ENCODE measurements at regions not wholly inside any gene's neighbourhood (a gene's known extent, or its start where the extent isn't known, plus 50 kb on each side); places are given as distances from the start of the nearest gene placed in this dataset.
"Not testable (repeated sequence)": the region's sequence is repeated elsewhere in the genome, so short reads cannot be mapped to it uniquely, and the experiment has no call there.

DNA sequence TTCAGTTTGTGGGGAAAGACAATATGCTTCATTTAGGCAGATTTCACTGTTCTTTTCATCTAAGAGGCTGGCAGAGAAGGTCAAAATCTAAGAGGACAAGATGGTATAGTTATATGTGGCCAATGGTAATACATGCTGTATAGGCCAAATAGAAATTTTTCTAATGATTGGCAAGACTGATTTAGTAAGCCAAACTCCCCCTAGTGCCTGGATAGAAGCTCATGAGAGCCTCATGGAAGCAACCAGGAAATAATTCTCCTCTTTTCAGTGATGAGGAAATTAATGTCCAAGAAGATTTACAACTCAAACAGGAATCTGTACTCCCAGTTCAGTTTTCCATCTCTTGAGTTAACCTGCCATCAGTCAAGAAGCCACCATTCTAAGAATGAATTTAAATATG, 253.6 kb upstream of the PHF14 start:
- no peak for DNase-seq

DNA sequence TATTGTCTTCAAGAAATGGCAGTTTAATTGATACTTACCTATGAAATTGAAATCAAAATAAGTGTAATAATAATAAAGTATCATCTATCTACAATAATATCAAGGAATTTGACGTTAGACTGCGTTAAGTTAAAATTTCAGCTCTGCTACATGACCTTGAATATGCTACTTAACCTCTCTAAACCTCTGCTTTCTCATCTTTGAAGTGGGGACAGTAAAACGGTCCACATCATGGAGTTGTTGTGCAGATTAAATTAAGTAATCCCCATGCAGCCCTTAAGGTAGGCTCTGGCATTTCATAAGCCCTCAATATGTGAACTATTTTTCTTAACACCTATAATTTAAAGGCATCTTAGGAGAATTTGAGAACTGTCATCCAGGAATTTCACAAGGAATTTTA, 252.4 kb upstream of the PHF14 start:
- DNase-seq, result no peak

DNA sequence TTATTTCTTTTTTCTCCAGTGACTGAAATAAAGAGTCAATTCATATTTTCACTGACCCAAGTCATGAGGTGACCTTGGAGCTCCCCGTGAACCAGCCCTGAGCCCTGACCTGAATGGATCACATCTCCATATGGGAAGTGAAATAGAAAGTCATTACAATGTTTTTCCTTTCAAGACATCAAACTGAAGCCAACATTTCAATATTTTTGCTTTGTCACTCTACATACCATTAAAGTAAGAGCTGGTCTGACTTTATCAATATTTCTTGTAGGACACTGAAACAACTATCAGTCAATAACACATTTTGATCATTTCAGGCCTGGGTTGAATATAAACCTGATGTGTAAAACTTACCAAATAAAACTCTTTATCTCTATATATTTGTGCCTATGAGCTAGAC, 249.8 kb upstream of the PHF14 start:
- DNase-seq, result no peak

DNA sequence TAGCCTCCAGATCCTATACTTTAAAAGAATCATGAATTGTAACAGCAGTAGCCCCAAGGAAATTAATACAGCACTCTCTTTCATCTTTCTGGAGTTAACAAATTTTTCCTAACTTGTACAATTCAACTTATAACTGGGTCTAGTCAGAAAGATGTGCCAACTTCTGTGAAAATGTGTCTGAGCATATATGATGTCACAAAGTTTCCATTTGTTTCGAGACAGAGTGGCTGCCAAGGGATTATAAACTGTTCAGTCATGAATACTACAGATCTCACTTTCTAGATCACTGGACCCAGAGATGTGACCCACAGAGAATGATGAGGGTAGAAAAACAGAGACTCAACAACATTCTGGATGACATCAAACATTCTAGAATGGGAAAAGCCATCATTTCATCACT, 249.2 kb upstream of the PHF14 start:
- no peak for DNase-seq

DNA sequence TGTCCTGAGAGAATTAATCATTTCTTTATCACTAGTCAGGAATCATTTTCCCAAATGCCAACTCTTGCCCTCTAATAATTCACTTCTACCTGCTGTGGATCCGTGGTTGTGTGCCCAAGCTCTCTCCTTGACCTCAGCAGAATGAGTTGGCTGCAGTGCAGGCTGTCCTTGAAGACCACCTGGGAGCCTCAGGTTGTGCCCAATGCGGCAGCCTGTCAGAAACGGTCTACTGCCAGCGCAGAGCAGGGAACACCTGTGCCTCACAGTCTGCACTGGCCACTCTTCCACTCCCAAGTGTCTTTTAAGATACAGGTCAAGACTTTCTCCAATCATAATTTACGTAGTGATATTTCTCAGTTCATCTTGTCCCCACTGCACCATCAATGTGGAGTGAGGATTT, 246.0 kb upstream of the PHF14 start:
- DNase-seq, result no peak

DNA sequence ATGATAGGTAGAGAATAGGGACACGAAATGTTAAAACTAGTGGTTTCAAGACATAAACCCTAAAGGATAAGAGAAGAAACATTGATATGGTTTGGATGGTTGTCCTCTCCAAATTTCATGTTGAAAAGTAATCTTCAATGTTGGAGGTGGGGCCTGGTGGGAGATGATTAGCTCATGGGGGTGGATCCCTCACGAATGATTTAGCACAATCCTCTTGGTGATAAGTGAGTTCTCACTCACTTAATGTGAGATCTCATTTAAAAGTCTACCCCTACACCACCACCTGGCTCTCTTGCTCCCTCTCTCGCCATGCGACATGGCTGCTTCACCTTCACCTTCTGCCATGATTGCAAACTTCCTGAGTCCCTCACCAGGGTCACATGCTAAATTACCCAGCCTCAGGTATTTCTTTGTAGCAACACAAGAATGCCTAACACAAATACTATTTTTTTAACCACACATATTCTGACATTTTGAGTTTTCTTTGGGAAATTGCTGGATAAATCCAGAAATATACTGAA, 242.4 kb upstream of the PHF14 start:
- no peak for DNase-seq

DNA sequence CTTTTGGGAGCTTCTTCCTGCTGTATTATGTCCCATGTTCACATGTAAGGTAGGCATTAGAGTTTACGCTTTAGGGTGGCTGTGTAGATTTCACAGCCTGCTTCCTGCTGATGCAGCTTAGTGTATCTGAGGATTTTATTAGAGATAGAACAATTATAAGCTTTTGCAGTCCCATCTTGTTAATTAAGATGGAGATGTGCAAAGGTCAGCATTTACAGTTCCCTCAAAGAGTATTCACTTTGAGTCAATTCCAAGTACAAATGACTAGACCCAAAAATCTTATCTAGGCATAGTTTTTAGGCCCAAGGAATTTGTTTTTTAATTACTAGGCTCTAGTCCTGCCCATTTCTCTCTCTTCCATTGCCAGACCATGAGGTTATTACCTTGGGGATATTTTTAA, 239.9 kb upstream of the PHF14 start:
- no peak for DNase-seq

DNA sequence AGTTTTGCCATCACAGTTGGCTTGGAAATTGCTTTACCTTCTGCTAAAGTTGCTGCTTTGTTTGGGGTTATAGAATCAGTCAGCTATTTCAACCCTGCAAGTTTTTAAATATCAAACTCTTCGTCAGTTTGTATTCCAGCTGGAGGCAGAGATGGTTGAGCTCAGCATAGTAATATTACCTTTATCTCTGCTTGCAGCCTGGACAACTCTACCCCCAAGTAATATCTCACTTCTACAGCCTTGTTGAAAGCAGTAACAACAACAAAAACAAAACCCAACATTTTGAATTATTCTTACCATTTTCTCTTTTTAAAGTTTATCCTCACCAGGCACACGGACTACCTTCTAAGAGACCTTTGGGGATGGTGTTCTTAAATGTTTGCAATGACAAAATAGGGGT, 239.1 kb upstream of the PHF14 start:
- DNase-seq, result no peak

DNA sequence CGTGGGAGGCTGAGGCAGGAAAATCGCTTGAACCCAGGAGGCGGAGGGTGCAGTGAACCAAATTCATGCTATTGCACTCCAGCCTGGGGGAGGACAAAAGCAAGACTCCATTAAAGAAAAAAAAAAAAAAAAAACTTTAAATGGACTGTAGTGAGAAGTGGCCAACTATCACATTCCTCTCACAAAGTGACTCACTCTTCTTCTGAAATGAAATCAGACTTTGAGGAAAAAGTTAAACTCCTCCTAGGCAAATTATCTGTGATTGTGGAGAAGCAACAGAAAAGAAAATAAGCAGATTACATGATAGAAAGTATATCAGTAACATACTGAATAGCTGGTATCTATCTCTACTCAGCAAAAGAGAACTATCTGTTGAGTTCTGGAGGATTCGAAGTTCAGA, 234.3 kb upstream of the PHF14 start:
- no peak for DNase-seq

DNA sequence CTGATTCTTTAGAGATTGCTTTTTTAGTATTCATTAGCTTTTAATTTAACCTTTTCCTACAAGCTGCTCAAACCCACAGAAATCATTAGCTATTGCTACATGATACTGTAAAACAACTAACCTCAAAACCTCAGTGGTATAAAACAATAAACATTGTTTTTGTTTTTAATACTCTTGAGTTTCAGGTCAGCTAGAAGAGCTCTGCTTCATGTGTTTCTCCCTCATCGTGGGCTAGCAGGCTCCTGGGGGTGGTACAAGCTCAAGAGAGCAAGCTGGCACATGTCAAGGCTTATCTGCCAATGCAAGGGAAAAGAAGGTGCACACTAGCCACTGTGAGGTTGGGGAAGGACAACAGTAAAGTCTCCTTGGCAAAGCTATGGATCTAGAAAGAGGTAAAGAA, 232.9 kb upstream of the PHF14 start:
- no peak for DNase-seq

DNA sequence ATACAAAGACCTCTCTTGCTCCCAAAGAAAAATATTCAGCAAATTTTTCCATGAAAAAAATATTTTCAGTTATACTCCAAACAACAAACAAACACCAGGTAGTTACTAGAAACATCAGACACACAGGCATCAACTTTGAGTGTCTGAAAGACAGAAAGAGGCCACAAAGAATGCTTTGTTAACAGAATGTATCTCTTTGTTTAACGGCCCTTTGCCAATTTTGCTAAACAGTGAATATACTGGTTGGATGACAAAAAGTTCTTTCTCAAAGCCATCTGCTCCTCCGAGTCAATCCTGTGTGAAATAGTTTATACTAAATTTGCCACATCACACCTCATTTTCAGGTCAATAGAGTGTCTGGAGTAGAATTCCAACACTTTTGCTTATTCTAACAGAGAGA, 216.7 kb upstream of the PHF14 start:
- DNase-seq, result no peak

DNA sequence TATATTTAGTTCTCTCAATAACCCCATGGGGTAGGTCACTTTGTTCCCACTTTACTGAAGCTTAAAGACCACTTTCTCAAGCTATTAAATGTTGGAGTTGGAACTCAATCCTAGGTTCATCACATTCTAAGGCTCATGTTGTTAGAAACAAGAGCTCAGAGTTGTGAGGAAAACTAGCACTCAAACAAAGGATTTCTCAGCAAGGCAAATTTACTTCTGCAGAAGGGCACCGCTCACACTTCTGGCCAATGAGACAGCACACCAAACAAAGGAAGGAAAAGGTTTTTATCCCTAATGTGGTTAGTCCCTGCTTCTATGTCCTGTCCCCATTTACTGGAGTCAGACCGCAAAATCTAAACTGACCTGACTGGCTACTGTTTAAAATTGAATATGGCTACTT, 214.6 kb upstream of the PHF14 start:
- DNase-seq, result no peak

DNA sequence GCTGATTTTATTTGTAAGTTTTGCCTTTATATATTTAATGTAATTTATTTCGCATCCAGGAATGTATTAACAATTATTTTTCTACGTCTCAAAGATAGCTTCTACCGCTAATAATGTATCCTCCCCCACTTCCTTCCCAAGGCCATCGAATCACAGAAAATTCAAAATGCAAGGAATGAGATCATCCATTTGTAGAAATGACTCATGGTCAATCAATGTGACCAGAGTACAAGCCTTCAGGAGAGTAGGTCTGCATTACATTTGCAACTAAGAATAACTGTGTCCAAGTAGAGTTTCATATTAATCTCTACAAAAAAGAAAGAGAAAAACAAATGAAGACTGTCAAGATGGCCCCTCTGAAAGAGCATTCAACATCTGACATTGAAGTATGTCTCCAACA, 205.9 kb upstream of the PHF14 start:
- no peak for DNase-seq

DNA sequence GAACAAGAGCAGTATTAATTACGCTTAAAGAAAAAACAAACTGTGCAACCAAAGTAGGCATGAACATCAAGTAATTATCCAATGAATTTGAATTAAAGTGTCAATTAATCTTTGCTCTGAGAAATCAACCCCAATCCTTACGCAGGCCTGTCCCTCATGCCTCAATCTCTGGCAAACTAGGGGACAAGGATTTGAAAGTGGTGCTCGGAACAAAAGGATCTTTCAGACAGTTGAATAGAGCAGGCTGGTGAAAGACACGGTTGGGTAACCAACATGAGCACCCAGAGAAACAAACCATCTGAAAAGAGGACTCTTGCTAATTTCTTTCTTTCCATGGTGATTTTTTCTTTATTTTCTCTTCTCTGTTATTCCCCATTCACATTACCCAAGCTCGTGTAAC, 203.5 kb upstream of the PHF14 start:
- no peak for DNase-seq

DNA sequence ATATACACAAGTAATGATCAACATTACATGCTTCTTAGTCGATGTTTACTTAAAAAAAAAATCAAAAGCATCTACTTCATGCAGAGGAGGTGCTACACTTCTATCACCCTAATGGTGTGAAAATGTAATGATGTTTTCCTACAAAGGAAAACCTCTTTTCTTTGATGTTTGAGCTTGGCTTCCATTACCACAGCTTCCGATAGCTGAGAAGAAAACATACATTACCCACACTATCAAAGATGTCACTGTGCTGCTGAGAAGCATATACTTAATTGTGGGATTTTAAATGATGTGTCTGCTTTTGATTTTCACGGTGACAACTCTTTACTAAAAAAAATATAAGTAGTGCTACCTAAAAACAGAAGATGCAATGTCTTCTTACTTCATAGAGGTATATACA, 200.2 kb upstream of the PHF14 start:
- no peak for DNase-seq

DNA sequence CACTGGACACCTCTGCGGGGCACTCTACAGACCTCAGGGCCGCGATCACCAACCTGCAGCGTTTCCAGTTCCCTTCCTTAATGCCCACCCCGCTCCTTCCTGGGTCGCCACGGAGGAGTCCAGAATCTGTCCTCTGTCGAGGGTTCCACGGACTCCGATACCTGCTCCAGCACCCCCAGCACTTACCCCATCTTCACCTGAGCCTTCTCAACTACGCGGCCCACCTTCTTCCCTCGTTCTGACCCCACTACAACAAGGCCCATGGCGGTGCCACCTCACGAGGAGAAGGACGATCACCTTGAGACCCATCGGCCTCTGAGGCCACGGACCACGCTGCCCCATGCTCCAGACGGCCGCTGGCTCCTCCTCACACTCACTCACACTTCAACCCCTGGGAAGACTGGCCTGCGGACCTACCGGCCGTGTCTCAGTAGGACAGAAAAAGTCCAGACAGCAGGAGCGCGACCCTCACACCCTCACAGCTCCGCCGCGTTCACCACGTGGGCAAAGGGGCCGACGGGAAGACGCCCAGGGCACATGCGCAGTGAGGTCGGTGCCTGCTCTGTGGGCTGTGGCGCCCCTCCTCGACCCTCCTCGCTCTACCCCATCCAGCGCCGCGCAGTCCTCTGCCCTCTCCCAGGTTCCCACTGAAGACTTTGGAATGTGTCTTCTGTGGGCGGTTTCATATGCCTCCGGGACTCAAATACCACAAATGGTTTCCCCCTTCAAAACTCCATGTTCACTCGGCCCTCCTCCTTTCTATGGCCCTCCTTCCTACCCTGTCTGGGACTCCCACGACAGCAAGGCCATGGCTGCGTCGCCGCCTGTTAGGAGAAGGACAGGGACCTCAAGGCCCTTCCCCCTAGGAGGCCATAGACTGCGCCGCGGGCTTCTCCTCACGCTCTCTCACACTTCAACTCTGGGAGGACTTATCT, 193.9 kb upstream of the PHF14 start:
- no peak for DNase-seq

DNA sequence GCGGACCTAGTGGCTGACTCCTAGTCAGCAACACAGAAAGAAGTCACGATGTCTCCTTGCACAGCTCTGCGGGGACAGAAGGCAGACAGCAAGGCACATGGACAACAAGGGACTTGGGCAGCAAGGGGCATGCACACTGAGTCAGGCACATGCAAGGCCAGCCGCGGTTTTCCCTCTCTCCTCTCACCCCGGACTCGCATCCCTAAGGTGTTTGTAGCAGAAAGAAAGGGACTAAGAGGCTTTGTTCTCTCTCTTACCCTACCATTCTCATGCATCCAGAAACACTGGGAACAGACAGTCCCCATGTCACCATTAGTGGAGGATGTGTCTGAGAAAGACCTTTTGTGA, 193.3 kb upstream of the PHF14 start:
- no peak for DNase-seq

DNA sequence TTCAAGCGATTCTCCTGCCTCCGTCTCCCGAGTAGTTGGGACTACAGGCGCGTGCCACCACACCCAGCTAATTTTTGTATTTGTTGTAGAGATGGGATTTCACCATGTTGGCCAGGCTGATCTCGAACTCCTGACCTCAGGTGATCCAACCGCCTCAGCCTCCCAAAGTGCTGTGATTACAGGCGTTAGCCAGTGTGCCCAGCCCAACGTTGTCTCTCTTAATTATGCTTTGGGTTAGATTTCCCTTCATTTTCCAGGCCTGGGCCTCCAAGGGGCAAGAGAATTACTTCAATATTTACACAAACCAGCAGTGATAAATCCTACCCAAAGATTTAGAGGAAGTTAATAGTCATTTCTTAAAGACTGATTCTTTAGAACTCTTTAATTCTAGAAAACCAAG, 186.7 kb upstream of the PHF14 start:
- not testable (repeated sequence) for DNase-seq

DNA sequence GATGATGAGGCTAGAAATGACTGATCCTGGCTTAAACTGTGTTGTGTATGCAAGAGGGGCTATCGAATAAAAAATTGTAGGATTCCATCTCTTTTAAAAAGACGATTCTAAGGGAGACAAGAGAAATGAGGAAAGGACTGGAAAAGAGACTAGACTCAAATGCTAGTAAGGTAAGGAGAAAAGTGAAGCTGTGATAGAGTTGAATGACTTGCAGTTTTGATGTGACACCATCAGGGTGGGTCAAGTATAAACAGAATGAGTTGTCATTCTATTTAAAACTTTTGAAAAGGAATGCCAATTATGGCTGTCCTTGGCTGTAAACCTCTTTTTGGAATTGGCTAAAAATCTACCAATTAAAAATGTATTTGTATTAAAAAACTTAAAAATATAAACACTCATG, 184.5 kb upstream of the PHF14 start:
- no peak for DNase-seq

DNA sequence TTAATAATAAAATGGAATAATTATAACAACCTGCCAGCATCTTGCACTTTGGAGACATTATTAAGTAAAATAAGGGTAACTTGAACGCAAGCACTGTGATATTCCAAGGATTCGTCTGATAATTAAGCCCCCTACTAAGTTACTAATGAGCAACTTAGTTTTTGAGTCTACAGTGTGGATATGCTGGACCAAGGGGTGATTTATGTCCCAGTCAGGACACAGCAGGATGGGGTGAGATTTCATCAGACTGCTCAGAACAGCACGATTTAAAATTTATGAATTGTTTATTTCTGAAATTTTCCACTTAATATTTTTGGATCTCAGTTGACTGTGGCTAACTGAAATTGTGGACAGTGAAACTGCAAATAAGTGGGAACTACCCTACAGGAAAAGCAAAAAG, 182.8 kb upstream of the PHF14 start:
- no peak for DNase-seq

DNA sequence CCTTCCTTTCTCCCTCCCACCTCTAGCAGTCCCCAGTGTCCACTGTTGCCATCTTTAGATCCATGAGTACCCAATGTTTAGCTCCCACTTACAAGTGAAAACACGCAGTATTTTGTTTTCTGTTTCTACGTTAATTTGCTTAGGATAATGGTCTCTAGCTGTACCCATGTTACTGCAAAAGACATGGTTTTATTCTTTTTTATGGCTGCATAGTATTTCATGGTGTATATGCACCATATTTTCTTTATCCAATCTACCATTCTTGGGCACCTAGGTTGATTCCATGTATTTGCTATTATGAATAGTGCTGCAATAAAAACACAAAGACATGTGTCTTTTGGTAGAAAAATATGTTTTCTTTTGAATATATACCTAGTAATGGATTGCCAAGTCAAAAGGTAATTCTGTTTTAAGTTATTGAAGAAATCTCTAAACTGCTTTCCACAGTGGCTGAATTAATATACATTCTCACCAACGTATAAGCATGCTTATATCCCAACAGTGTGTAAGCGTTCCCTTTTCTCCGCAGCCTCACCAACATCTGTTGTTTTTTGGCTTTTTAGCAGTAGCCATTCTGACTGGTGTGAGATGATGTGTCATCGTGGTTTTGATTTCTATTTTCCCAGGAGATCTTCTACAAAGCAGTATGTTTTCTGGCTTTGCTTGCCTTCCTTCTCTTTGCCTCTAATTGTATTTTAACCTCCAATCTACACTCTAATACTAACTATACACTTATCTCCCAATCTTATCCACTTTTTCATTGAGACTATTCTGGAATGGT, 179.5 kb upstream of the PHF14 start:
- DNase-seq, result no peak

DNA sequence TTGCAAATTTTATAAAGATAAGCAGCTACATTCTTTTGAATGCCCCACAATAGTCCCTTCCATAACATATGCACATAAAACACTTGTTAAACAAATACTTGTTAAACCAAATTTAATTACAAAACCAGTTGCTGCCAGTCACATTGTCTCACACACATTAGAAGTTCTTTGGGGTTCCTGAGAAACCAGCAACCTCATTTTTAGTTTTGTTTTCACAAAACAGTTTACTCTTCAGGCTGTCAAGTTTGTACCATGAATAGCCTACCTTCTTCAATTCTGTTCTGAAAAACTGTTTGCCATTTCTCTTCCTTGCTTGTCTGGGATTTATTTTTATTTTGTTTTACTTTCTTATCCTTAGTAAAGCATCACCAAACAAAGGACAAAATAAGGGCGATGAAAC, 176.5 kb upstream of the PHF14 start:
- DNase-seq, result no peak

DNA sequence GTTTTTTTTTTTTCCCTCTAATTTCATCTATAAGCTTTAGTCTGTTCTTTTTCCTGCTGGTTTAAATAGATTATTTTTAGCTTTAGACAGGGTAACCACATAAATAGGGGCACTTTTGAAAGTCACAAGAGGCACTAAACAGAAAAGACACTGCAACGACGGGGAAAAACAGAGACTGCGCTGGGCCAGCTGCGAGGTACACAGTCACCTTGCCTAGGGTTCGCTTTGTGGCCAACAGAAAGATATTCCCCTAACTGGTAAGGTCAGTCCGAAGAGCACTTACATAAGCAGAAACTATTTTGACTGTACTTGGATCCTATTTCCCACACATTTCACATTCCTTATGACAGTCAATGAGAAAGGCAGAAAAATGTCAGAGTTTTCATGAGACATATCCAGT, 175.6 kb upstream of the PHF14 start:
- no peak for DNase-seq

DNA sequence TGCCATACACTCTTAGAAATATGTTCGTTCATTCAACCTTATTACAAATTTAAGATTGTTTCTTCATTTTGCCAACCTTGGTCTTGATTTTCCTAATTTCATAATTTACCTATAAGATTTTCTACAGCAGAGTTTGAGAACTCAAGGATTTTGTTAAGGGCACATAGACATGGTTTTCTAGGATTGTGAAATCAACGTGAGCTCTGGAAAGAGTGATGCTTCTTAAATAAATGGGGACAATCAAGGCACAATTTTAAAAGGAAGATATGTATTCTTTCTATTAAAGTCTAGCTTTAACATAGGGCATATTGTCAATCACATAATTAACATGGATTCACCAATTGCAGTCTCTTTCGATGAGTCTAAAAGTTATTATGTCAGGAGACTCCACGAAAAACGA, 174.2 kb upstream of the PHF14 start:
- DNase-seq, result no peak

Data from NCI-H446 treated with DMSO at 0.1 percent for 48 hours (cell line).